ENCODE measurements at regions not wholly inside any gene's neighbourhood (a gene's known extent, or its start where the extent isn't known, plus 50 kb on each side); places are given as distances from the start of the nearest gene placed in this dataset.

DNA sequence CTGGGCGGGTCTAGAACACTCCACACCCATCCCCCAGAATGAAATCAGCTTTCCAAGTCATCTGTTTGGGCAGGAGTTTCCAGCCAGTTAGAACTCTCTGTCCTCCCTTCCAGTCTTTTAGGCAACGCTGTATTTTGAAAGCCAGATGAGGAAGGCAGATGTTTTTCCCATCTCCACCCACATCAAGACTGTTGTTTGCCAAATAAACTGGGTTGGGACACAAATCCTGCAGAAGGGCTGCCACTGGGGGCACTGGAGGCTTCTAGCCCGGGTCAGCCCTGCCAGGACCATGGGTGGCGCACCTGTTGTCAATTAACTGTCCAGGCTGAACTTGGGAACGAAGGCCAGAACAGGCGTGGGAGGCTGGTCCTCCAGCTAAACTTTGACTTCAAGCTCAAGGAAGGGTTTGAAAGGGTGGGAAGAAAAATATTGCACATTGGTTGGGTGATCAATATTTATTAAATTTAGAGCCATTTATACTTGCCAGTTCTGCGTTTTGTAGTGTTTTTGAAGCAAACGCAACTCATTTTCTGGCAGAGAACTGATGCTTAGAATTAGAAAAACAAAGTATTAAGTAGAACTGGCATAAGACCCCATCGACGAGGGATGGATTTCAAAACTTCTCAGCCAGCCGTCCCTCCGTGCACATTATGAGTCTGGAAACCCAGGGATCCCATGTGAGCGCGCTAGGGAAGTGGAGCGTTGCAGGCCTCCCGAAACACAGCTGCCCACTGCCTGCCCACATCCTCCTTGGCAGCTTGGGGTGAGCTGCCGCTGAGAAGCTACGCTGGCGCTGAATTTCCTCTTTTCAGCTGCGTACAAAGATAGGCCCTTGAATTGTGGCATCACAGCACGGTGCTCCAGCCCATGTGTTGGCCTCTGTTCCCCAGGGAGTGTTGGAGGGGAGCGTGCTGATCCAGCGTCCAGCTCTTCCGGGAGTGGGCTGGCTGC, 297.4 kb downstream of the QKI start:
- TF ChIP-seq, protein P1, sequence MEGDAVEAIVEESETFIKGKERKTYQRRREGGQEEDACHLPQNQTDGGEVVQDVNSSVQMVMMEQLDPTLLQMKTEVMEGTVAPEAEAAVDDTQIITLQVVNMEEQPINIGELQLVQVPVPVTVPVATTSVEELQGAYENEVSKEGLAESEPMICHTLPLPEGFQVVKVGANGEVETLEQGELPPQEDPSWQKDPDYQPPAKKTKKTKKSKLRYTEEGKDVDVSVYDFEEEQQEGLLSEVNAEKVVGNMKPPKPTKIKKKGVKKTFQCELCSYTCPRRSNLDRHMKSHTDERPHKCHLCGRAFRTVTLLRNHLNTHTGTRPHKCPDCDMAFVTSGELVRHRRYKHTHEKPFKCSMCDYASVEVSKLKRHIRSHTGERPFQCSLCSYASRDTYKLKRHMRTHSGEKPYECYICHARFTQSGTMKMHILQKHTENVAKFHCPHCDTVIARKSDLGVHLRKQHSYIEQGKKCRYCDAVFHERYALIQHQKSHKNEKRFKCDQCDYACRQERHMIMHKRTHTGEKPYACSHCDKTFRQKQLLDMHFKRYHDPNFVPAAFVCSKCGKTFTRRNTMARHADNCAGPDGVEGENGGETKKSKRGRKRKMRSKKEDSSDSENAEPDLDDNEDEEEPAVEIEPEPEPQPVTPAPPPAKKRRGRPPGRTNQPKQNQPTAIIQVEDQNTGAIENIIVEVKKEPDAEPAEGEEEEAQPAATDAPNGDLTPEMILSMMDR (IDR thresholded peaks at IDR 0.05; ENCODE audit: control insufficient read depth, insufficient read depth, low read depth, low read length, missing control alignments), result peak; percentile 9
- DNase-seq (ENCODE audit: low read depth), result no peak
- no peak overlapping the region for H3K4me3 ChIP-seq (ENCODE audit: control insufficient read depth, low read depth, low read length)

DNA sequence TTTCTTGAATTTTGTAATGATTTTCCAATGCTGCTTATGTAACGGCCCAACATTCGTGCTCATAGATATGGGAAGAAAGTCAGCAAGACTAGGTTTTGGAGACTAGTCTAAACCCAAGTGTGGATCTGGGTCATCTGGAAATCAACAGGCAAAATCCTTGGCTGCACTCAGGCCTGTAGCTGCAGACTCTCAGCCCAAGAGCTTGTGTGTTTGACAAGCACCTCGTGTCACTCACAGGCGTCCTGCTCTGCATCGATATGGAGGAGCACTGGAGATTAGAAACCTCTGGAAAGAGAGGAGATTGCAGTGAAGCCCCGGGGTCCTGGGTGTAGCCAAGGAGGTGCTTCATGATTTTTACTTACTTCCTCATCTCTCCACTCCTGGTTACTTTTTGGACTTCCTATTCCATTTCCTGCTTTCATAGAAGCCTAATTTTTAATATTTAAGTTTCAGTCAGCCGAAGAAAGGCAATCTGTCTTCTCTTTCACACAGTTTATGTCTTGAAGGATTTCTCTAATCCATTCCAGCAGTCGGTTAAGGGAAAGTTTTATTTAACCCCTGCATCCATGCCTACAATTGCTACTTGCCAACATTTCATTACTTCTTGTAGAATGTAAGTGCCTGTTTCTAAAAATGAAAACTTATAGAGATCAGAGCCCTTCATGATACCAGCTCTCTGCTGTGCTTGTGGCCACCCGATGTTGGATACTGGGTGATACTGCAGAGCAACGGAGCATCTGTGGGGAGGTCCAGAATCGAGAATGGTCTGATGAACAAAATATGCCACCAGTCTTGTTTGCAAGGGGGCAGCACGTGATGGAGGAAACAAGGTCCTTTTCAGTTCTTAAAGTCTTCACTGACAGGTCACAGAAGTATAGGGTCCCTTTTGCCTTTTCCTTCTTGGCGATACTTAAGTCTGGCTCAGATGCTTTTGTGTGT, 296.3 kb downstream of the QKI start:
- H3K4me3 ChIP-seq (ENCODE audit: control insufficient read depth, low read depth, low read length), result no peak overlapping the region
- TF ChIP-seq, protein P1 (IDR thresholded peaks at IDR 0.05; ENCODE audit: control insufficient read depth, insufficient read depth, low read depth, low read length, missing control alignments), result no peak
- no peak for DNase-seq (ENCODE audit: low read depth)

DNA sequence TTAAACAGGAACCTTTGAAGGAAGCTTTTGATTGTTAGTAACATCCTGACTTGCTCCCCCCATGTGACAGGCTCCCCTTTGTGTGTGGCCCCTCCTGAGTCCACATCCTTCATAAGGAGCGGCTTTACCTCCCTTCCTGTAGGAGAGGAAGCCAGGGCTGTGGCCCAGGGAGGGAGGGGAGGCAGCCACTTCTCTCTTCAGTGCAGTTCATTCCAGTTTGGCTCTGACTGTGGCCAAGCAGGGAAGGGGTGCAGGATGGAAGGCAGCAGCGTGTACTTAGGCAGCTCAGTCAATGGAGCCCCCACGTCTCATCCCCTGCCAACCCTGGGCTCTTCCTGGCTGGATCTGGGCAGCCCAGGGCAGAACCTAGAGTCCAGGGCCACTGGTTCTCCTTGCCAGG, 295.2 kb downstream of the QKI start:
- TF ChIP-seq, protein P1 (IDR thresholded peaks at IDR 0.05; ENCODE audit: control insufficient read depth, insufficient read depth, low read depth, low read length, missing control alignments), result no peak
- H3K4me3 ChIP-seq (ENCODE audit: control insufficient read depth, low read depth, low read length), result no peak overlapping the region
- DNase-seq (ENCODE audit: low read depth), result no peak

DNA sequence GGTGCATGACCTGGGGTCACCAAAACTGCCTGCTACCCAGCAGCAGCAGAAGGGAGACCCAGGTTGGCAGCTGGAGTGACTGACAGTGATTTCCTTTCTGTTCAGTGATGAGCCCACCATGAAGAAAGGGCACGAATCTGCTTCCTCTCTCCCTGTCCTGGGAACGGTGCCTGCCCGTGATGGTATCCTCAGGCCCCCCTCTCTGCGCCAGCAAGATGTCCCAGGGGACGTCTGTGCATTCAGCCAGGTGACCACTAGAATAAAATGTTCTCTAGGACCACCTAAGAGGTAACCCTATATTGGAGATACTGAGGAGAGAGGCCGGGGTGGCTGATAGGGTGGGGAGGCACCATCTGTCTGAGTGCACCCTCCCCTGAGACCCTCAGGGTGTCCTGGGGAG, 294.7 kb downstream of the QKI start:
- no peak for DNase-seq (ENCODE audit: low read depth)
- no peak overlapping the region for H3K4me3 ChIP-seq (ENCODE audit: control insufficient read depth, low read depth, low read length)
- TF ChIP-seq, protein P1 (IDR thresholded peaks at IDR 0.05; ENCODE audit: control insufficient read depth, insufficient read depth, low read depth, low read length, missing control alignments), result no peak

DNA sequence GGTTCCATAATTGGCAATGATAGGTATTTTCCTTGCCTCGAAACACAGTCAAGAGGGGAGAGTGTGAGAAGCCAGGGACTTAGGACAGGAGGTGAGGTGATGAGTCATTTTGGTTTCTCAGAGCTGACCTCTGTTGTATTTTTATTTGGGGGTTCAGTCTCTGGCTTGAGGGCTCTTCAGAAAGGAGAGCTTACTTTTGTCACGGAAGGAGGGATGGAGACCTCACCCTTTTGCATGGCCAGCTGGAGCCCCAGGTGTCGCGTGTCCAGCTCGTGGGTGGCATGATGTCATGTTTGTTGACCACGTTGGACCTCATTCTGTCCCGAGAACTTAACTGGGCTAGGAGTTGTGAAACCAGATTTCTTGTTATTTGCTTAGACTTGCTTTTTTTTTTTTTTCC, 293.9 kb downstream of the QKI start:
- no peak overlapping the region for H3K4me3 ChIP-seq (ENCODE audit: control insufficient read depth, low read depth, low read length)
- no peak for DNase-seq (ENCODE audit: low read depth)
- TF ChIP-seq, protein P1 (IDR thresholded peaks at IDR 0.05; ENCODE audit: control insufficient read depth, insufficient read depth, low read depth, low read length, missing control alignments), result no peak

All from AG09309 (cell line).